ENCODE measurements at regions not wholly inside any gene's neighbourhood (a gene's known extent, or its start where the extent isn't known, plus 50 kb on each side); places are given as distances from the start of the nearest gene placed in this dataset.
"Not testable (repeated sequence)": the region's sequence is repeated elsewhere in the genome, so short reads cannot be mapped to it uniquely, and the experiment has no call there.

- no peaks in the 10 kb centered on the region for H3K9me3 ChIP-seq (ENCODE audit: low read depth)
- no peak overlapping the region for H3K4me2 ChIP-seq
- H3K4me1 ChIP-seq (ENCODE audit: insufficient read depth) = peaks cover 13% of the 10 kb centered on the region
- H3K79me2 ChIP-seq = no peaks in the 10 kb centered on the region
- no peaks in the 10 kb centered on the region for H3K36me3 ChIP-seq (replicated peaks; ENCODE audit: insufficient read depth, low read depth)
- no peaks in the 10 kb centered on the region for H4K20me1 ChIP-seq (ENCODE audit: insufficient read depth, poor library complexity, severe bottlenecking)
- H3K4me3 ChIP-seq = no peak overlapping the region
- no peak overlapping the region for H2AFZ ChIP-seq
- no peak for DNase-seq (ENCODE audit: low spot score)
- H3K27ac ChIP-seq = peak overlapping the region; percentile 41
- WGBS (ENCODE audit: low lambda C conversion rate, missing lambda C conversion rate) = 77% methylated on average over 14 of the region's 15 CpGs
- TF ChIP-seq CTCF (IDR thresholded peaks at IDR 0.05; ENCODE audit: poor library complexity) (no peak), EZH2phosphoT487 (IDR thresholded peaks at IDR 0.05; ENCODE audit: low read depth, severe bottlenecking, unreplicated experiment) (no peak), EZH2 (IDR thresholded peaks at IDR 0.05; ENCODE audit: borderline replicate concordance) (no peak)
- H3K9me2 ChIP-seq (replicated peaks; ENCODE audit: insufficient read depth) = no peaks in the 10 kb centered on the region
- H3K27me3 ChIP-seq = no peaks in the 10 kb centered on the region
Observed at GRCh38 chr18:79589601-79590091, 90.0 kb upstream of the CTDP1 start.

- no peak for TF ChIP-seq EZH2 (IDR thresholded peaks at IDR 0.05; ENCODE audit: borderline replicate concordance)
- TF ChIP-seq CTCF (IDR thresholded peaks at IDR 0.05; ENCODE audit: poor library complexity) = no peak
- no peak for TF ChIP-seq EZH2phosphoT487 (IDR thresholded peaks at IDR 0.05; ENCODE audit: low read depth, severe bottlenecking, unreplicated experiment)
- H3K9me3 ChIP-seq (ENCODE audit: low read depth) = no peaks in the 10 kb centered on the region
- H3K27ac ChIP-seq = no peak overlapping the region
- H3K27me3 ChIP-seq = peaks cover 4% of the 10 kb centered on the region
- H3K4me1 ChIP-seq (ENCODE audit: insufficient read depth) = peaks cover 13% of the 10 kb centered on the region
- H3K4me3 ChIP-seq = no peak overlapping the region
- no peak overlapping the region for H3K4me2 ChIP-seq
- DNase-seq (ENCODE audit: low spot score) = no peak
- H4K20me1 ChIP-seq (ENCODE audit: insufficient read depth, poor library complexity, severe bottlenecking) = no peaks in the 10 kb centered on the region
- H2AFZ ChIP-seq = no peak overlapping the region
- H3K9me2 ChIP-seq (replicated peaks; ENCODE audit: insufficient read depth) = no peaks in the 10 kb centered on the region
- no peaks in the 10 kb centered on the region for H3K79me2 ChIP-seq
- WGBS (ENCODE audit: low lambda C conversion rate, missing lambda C conversion rate) = 81% methylated on average over 26 of the region's 31 CpGs
- no peaks in the 10 kb centered on the region for H3K36me3 ChIP-seq (replicated peaks; ENCODE audit: insufficient read depth, low read depth)
Observed at GRCh38 chr18:79590191-79591031, 89.2 kb upstream of the CTDP1 start.

GRCh38 chr18:79591032-79591308 lies 88.6 kb upstream of the CTDP1 start:
- Histone ChIP-seq H3K4me1 (ENCODE audit: insufficient read depth) (peaks cover 13% of the 10 kb centered on the region), H4K20me1 (ENCODE audit: insufficient read depth, poor library complexity, severe bottlenecking) (no peaks in the 10 kb centered on the region), H3K4me2 (no peak overlapping the region)

GRCh38 chr18:79592684-79593083 lies 86.9 kb upstream of the CTDP1 start:
- not testable (repeated sequence) for H4K20me1 ChIP-seq (ENCODE audit: insufficient read depth, poor library complexity, severe bottlenecking); DNase-seq (ENCODE audit: low spot score); H3K36me3 ChIP-seq (replicated peaks; ENCODE audit: insufficient read depth, low read depth); H3K27ac ChIP-seq; H2AFZ ChIP-seq; H3K79me2 ChIP-seq; H3K9me3 ChIP-seq (ENCODE audit: low read depth); H3K4me2 ChIP-seq; H3K9me2 ChIP-seq (replicated peaks; ENCODE audit: insufficient read depth); H3K4me3 ChIP-seq; H3K27me3 ChIP-seq
- 82% methylated on average over 3 of the region's 3 CpGs for WGBS (ENCODE audit: low lambda C conversion rate, missing lambda C conversion rate)
- H3K4me1 ChIP-seq (ENCODE audit: insufficient read depth) = peaks cover 13% of the 10 kb centered on the region

More at GRCh38 chr18:79591032-79591308, 88.6 kb upstream of the CTDP1 start:
- Histone ChIP-seq H3K36me3 (replicated peaks; ENCODE audit: insufficient read depth, low read depth) (no peaks in the 10 kb centered on the region), H3K79me2 (no peaks in the 10 kb centered on the region), H3K27me3 (peaks cover 4% of the 10 kb centered on the region), H3K9me2 (replicated peaks; ENCODE audit: insufficient read depth) (no peaks in the 10 kb centered on the region), H3K9me3 (ENCODE audit: low read depth) (no peaks in the 10 kb centered on the region), H3K4me3 (no peak overlapping the region), H2AFZ (no peak overlapping the region), H3K27ac (no peak overlapping the region)
- TF ChIP-seq CTCF (IDR thresholded peaks at IDR 0.05; ENCODE audit: poor library complexity) (no peak), EZH2 (IDR thresholded peaks at IDR 0.05; ENCODE audit: borderline replicate concordance) (no peak)
- DNase-seq (ENCODE audit: low spot score) = no peak
- WGBS (ENCODE audit: low lambda C conversion rate, missing lambda C conversion rate) = 85% methylated on average over 4 of the region's 4 CpGs
